ENCODE measurements at regions not wholly inside any gene's neighbourhood (a gene's known extent, or its start where the extent isn't known, plus 50 kb on each side); places are given as distances from the start of the nearest gene placed in this dataset.

DNA sequence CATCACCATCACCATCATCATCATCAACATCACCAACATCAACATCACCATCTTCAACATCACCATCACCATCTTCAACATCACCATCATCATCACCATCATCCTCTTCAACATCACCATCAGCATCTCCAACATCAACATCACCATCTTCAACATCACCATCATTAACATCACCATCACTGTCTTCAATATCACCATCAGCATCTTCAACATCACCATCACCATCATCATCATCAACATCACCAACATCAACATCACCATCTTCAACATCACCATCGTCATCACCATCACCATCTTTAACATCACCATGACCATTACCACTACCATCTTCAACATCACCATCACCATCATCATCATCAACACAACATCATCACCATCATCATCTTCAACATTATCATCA is 267.2 kb downstream of the SP3 start:
- TF ChIP-seq, protein P1, sequence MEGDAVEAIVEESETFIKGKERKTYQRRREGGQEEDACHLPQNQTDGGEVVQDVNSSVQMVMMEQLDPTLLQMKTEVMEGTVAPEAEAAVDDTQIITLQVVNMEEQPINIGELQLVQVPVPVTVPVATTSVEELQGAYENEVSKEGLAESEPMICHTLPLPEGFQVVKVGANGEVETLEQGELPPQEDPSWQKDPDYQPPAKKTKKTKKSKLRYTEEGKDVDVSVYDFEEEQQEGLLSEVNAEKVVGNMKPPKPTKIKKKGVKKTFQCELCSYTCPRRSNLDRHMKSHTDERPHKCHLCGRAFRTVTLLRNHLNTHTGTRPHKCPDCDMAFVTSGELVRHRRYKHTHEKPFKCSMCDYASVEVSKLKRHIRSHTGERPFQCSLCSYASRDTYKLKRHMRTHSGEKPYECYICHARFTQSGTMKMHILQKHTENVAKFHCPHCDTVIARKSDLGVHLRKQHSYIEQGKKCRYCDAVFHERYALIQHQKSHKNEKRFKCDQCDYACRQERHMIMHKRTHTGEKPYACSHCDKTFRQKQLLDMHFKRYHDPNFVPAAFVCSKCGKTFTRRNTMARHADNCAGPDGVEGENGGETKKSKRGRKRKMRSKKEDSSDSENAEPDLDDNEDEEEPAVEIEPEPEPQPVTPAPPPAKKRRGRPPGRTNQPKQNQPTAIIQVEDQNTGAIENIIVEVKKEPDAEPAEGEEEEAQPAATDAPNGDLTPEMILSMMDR (IDR thresholded peaks at IDR 0.05; ENCODE audit: borderline replicate concordance, extremely low read depth, low read length, poor library complexity, severe bottlenecking), result no peak
- TF ChIP-seq EZH2 (IDR thresholded peaks at IDR 0.05; ENCODE audit: borderline replicate concordance, low read depth, low read length, severe bottlenecking), result no peak

Measured in DND-41 (cell line).